Uterus (tissue), 3 donors: ENCODE measurements at regions not wholly inside any gene's neighbourhood (a gene's known extent, or its start where the extent isn't known, plus 50 kb on each side); places are given as distances from the start of the nearest gene placed in this dataset.

Source experiments
- DNase-seq, 2 donors: peaks; one replicate each; pipeline ENCODE4 v3.0.0-alpha.2; 2019 to 2020
- H3K27ac ChIP-seq, 2 donors: fragments of 200-600 bp; sonication (generic); 1 replicate in 1 of 2; 2 replicates in 1 of 2; pipeline ENCODE4 v1.5.1; 2016 to 2018
- H3K27me3 ChIP-seq, 2 donors: fragments of 200-600 bp; sonication (generic); one replicate each; pipeline ENCODE4 v1.5.1; 2018 to 2019; ENCODE audit warnings: control low read depth in 1 of 2
- H3K36me3 ChIP-seq, 2 donors: fragments of 200-600 bp; sonication (generic); one replicate each; pipeline ENCODE4 v1.5.1; 2019; ENCODE audit warnings: control low read depth in 1 of 2
- H3K4me1 ChIP-seq, 2 donors: fragments of 200-600 bp; sonication (generic); one replicate each; pipeline ENCODE4 v1.5.1; 2018 to 2019; ENCODE audit warnings: control low read depth in 1 of 2
- H3K4me3 ChIP-seq, 2 donors: fragments of 200-600 bp; sonication (generic); 1 replicate in 1 of 2; 2 replicates in 1 of 2; pipeline ENCODE4 v1.5.1; 2018 to 2019; ENCODE audit warnings: mild to moderate bottlenecking in 1 of 2
- H3K9me3 ChIP-seq, 2 donors: fragments of 200-600 bp; sonication (generic); one replicate each; pipeline ENCODE4 v1.5.1; 2019; ENCODE audit warnings: control low read depth in 1 of 2
- POLR2A ChIP-seq, 2 donors: fragments of 450-650 bp; IDR thresholded peaks; one replicate each; pipeline ENCODE4 v1.6.1; 2016; ENCODE audit warnings: antibody characterized with exemption in 2 of 2, mild to moderate bottlenecking in 1 of 2, moderate library complexity in 1 of 2
- intact Hi-C: fragments of 100-400 bp; cut with DNase I; formaldehyde crosslinking; loops from one replicate; pipeline ENCODE4 v1.15.1; 2023; ENCODE audit warnings: low total_unique reads
- TF ChIP-seq, protein P1 (sequence below), 4 experiments: fragments of 200-600 bp in 2 of 4; fragments of 450-650 bp in 2 of 4; sonication (generic) in 2 of 4; IDR thresholded peaks; one replicate each; pipeline ENCODE4 v1.5.1; 2016 to 2019; ENCODE audit warnings: antibody characterized with exemption in 4 of 4, mild to moderate bottlenecking in 2 of 4, moderate library complexity in 1 of 4
- donor health status: DM: yes; HTN: yes; CAD: no.

DNA sequence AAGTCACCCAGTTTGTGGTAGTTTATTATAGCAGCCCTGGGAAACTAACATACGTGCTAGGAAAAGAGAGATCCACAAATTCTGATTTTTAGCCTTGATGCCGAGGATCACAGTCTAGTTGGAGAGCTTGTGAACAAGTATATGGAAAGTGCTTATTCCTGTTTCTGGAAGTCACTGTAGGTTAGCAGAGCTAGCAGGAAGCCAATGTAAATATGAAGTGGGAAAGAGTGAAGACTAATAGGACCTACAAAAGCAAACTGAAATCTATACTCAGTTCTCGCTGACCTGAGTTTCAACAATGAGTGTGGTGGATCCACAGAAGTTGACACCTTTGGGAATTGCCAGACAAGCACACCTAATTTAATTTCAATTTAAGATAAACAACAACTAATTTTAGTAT, 254.9 kb downstream of the PLK2 start:
- TF ChIP-seq POLR2A (IDR thresholded peaks at IDR 0.05), result no peak
- TF ChIP-seq, protein P1, sequence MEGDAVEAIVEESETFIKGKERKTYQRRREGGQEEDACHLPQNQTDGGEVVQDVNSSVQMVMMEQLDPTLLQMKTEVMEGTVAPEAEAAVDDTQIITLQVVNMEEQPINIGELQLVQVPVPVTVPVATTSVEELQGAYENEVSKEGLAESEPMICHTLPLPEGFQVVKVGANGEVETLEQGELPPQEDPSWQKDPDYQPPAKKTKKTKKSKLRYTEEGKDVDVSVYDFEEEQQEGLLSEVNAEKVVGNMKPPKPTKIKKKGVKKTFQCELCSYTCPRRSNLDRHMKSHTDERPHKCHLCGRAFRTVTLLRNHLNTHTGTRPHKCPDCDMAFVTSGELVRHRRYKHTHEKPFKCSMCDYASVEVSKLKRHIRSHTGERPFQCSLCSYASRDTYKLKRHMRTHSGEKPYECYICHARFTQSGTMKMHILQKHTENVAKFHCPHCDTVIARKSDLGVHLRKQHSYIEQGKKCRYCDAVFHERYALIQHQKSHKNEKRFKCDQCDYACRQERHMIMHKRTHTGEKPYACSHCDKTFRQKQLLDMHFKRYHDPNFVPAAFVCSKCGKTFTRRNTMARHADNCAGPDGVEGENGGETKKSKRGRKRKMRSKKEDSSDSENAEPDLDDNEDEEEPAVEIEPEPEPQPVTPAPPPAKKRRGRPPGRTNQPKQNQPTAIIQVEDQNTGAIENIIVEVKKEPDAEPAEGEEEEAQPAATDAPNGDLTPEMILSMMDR (IDR thresholded peaks at IDR 0.05), result no peak
- Histone ChIP-seq H3K9me3 (no peaks in the 10 kb centered on the region), H3K36me3 (no peaks in the 10 kb centered on the region), H3K27ac (no peak overlapping the region), H3K27me3 (no peaks in the 10 kb centered on the region), H3K4me3 (no peak overlapping the region), H3K4me1 (no peaks in the 10 kb centered on the region)
- no peak for DNase-seq
- intact Hi-C loops, result no loop called here

- Histone ChIP-seq H3K9me3 (no peaks in the 10 kb centered on the region), H3K36me3 (no peaks in the 10 kb centered on the region), H3K27me3 (no peaks in the 10 kb centered on the region), H3K4me1 (no peaks in the 10 kb centered on the region), H3K4me3 (no peak overlapping the region), H3K27ac (no peak overlapping the region)
- TF ChIP-seq, protein P1 (IDR thresholded peaks at IDR 0.05), result no peak
- no peak for TF ChIP-seq POLR2A (IDR thresholded peaks at IDR 0.05)
- DNase-seq, result no peak
- intact Hi-C loops, result no loop called here
These were observed 256.9 kb downstream of the PLK2 start for GRCh38 chr5:58202941-58203444.

- Histone ChIP-seq H3K36me3 (no peaks in the 10 kb centered on the region), H3K27ac (no peak overlapping the region), H3K4me3 (no peak overlapping the region), H3K27me3 (no peaks in the 10 kb centered on the region), H3K4me1 (no peaks in the 10 kb centered on the region), H3K9me3 (no peaks in the 10 kb centered on the region)
- DNase-seq, result no peak
- TF ChIP-seq, protein P1 (IDR thresholded peaks at IDR 0.05), result no peak
- TF ChIP-seq POLR2A (IDR thresholded peaks at IDR 0.05), result no peak
- intact Hi-C loops, result no loop called here
These were observed 257.8 kb downstream of the PLK2 start for GRCh38 chr5:58201922-58202648.

DNA sequence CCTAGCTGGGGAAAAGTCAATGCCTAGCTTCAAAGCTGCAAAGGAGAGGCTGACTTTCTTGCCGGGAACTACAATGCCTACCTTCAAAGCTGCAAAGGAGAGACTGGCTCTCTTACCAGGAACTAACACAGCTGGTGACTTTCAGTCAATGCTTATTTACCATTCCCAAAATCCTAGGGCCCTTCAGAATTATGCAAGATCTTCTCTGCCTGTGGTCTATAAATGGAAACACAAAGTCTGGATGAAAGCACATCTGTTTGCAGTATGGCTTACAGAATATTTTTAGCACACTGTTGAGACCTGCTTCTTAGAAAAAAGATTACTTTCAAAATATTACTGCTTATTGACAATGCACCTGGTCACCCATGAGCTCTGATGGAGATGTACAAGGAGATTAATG, 259.4 kb downstream of the PLK2 start:
- intact Hi-C loops, result no loop called here
- Histone ChIP-seq H3K4me3 (no peak overlapping the region), H3K36me3 (no peaks in the 10 kb centered on the region), H3K27me3 (no peaks in the 10 kb centered on the region), H3K9me3 (no peaks in the 10 kb centered on the region), H3K27ac (no peak overlapping the region), H3K4me1 (no peaks in the 10 kb centered on the region)
- TF ChIP-seq, protein P1 (IDR thresholded peaks at IDR 0.05), result no peak
- no peak for DNase-seq

DNA sequence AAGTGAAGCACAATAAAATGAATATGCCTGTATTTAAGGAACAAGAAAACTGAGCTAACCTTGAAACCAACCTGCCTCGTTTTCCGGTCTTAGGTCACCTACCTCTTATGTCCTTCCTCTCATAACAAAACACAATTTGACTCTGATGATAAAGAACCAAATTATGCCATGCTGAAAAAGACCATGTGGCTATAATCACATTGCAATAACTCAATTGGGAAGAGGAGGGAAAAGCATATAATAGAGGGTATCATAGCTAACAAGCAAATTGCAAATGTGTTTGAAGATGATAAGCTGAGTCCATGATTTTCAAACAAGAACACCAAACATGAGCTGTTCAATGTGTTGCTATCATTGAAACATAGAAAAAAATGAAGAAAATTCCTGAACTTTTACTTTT, 260.8 kb downstream of the PLK2 start:
- intact Hi-C loops, result no loop called here

More for the DNA sequence above, 260.8 kb downstream of the PLK2 start:
- DNase-seq, result no peak
- H3K9me3 ChIP-seq, result no peaks in the 10 kb centered on the region
- no peaks in the 10 kb centered on the region for H3K4me1 ChIP-seq
- no peak overlapping the region for H3K4me3 ChIP-seq
- H3K27ac ChIP-seq, result no peak overlapping the region
- TF ChIP-seq, protein P1 (IDR thresholded peaks at IDR 0.05), result no peak
- TF ChIP-seq POLR2A (IDR thresholded peaks at IDR 0.05), result no peak
- no peaks in the 10 kb centered on the region for H3K36me3 ChIP-seq
- H3K27me3 ChIP-seq, result no peaks in the 10 kb centered on the region
